ENCODE measurements at regions not wholly inside any gene's neighbourhood (a gene's known extent, or its start where the extent isn't known, plus 50 kb on each side); places are given as distances from the start of the nearest gene placed in this dataset.

DNA sequence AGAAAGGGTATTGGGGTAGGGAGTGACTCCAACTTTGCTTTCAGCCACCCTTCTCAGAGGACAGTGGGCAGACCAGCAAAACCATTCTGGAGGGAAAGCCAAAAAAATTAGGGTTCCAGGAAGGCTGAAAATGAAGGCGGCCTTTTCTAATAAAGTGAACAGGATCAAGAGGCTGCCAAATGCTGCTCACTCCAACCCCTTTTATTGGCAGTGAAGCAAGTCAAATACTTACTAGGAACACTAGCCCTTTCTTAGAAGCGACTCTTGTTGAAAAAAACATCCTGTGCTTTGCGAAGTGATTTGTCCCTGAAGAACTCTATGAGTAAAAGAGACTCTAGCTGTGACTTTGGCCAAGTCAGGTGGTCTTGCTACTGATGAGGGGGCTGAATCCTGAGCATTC is 83.6 kb upstream of the CYP1B1 start:
- Histone ChIP-seq H3K4me1 (no peaks in the 10 kb centered on the region), H3K27me3 (no peaks in the 10 kb centered on the region), H3K9me3 (no peaks in the 10 kb centered on the region), H3K27ac (no peak overlapping the region), H3K36me3 (replicated peaks in 1 of 2; ENCODE audit: insufficient read depth in 1 of 2, low read depth in 2 of 2) (no peaks in the 10 kb centered on the region), H3K4me3 (no peak overlapping the region)
- 76 to 78% methylated on average over 3 of the region's 3 CpGs for WGBS, 2 donors
- ATAC-seq (no peak), DNase-seq (no peak)
- no peak for TF ChIP-seq POLR2A (IDR thresholded peaks at IDR 0.05)
- TF ChIP-seq, protein P1, sequence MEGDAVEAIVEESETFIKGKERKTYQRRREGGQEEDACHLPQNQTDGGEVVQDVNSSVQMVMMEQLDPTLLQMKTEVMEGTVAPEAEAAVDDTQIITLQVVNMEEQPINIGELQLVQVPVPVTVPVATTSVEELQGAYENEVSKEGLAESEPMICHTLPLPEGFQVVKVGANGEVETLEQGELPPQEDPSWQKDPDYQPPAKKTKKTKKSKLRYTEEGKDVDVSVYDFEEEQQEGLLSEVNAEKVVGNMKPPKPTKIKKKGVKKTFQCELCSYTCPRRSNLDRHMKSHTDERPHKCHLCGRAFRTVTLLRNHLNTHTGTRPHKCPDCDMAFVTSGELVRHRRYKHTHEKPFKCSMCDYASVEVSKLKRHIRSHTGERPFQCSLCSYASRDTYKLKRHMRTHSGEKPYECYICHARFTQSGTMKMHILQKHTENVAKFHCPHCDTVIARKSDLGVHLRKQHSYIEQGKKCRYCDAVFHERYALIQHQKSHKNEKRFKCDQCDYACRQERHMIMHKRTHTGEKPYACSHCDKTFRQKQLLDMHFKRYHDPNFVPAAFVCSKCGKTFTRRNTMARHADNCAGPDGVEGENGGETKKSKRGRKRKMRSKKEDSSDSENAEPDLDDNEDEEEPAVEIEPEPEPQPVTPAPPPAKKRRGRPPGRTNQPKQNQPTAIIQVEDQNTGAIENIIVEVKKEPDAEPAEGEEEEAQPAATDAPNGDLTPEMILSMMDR (IDR thresholded peaks at IDR 0.05), result no peak
- intact Hi-C loops (cut with DNase I), result no loop called here

DNA sequence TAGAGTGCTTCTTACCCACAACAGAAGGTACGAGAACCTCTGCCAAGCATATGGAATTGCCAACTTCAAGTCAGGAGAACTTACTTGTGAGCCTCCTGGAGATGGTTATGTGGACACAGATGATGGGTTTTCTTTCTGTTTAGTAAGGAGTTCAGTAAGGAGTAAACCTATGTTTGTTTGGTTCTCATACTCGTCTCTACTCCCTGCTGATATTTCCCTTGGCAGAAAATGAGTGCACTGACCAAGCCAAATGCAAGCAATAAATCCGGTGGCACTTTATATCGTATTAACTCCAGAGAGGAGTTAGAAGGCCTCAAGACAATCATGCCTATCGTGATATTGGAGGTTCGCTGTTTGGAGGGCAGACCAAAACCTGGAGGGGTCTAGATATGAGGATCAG is 83.2 kb upstream of the CYP1B1 start:
- no peaks in the 10 kb centered on the region for H3K9me3 ChIP-seq
- no peak overlapping the region for H3K27ac ChIP-seq
- no peaks in the 10 kb centered on the region for H3K4me1 ChIP-seq
- TF ChIP-seq, protein P1 (IDR thresholded peaks at IDR 0.05), result no peak
- TF ChIP-seq POLR2A (IDR thresholded peaks at IDR 0.05), result no peak
- 81 to 84% methylated on average over 6 of the region's 6 CpGs for WGBS, 2 donors
- no peaks in the 10 kb centered on the region for H3K36me3 ChIP-seq (replicated peaks in 1 of 2; ENCODE audit: insufficient read depth in 1 of 2, low read depth in 2 of 2)
- DNase-seq, result no peak
- ATAC-seq, result no peak
- intact Hi-C loops (cut with DNase I), result no loop called here
- no peak overlapping the region for H3K4me3 ChIP-seq
- H3K27me3 ChIP-seq, result no peaks in the 10 kb centered on the region

DNA sequence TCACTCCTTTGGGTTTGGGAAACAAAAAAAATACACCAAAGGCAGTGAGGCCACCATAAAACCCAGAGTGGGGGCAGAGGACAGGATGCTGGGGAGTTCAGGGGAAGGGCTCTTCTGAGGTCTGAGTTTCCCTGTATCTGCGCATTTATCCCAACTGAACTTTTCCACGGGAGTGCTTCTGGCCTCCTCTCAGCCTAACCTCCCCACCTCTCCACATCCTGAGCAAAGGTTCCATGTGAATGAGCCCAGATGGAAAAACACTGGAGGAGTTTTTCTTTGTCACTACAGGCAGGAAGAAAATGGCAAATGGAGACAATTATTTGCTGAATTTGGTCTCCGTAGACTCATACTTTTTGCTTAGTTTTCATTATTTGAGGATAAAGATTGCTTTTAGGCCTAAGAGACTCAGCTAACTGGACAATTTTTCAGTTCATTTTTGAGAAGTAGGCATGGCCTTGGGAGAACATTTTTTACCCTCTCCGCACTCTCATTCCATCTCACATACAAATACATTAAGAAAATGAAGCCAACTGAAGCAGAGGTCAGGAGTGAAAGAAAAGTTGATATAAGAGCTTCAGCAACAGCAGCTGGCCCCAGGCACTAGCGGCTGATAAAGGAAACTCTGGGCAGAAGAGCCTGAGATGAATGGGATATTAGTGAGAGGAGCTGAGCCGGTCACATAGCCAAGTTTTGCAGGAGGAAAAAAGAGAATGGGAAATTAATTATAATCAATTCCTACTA is 82.6 kb upstream of the CYP1B1 start:
- H3K4me3 ChIP-seq, result no peak overlapping the region
- no peak overlapping the region for H3K27ac ChIP-seq
- WGBS, 2 donors, result 75 to 83% methylated on average over 6 of the region's 6 CpGs
- H3K36me3 ChIP-seq (replicated peaks in 1 of 2; ENCODE audit: insufficient read depth in 1 of 2, low read depth in 2 of 2), result no peaks in the 10 kb centered on the region
- DNase-seq, result no peak
- H3K27me3 ChIP-seq, result no peaks in the 10 kb centered on the region
- TF ChIP-seq POLR2A (IDR thresholded peaks at IDR 0.05), result no peak
- TF ChIP-seq, protein P1 (IDR thresholded peaks at IDR 0.05), result no peak
- ATAC-seq, result no peak
- H3K4me1 ChIP-seq, result no peaks in the 10 kb centered on the region
- intact Hi-C loops (cut with DNase I), result no loop called here
- H3K9me3 ChIP-seq, result no peaks in the 10 kb centered on the region

DNA sequence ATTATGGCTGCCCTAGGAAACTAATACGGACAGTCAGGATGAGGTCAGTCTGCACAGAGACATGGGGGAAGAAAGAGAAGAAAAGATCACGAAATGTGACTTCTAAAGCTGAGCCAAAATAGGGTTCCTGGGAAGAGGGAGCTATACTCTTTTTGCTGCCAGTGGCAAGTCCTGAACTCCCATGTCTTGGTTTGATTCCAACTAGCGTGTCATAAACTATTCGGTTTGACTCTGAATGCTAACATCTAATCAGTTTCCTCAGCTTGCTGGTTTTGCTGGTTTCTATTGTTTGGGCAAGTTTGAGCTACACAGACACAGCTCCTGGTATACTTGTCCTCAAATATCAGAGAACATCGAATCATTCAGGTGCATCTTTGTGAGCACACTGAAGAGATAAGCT is 80.5 kb upstream of the CYP1B1 start:
- ATAC-seq, result no peak
- H3K27ac ChIP-seq, result no peak overlapping the region
- intact Hi-C loops (cut with DNase I), result no loop called here

More for the DNA sequence above, 80.5 kb upstream of the CYP1B1 start:
- H3K27me3 ChIP-seq, result no peaks in the 10 kb centered on the region
- no peaks in the 10 kb centered on the region for H3K9me3 ChIP-seq
- DNase-seq, result no peak
- no peaks in the 10 kb centered on the region for H3K36me3 ChIP-seq (replicated peaks in 1 of 2; ENCODE audit: insufficient read depth in 1 of 2, low read depth in 2 of 2)
- WGBS, 2 donors, result 54 to 62% methylated on average over 5 of the region's 5 CpGs
- no peak overlapping the region for H3K4me3 ChIP-seq
- H3K4me1 ChIP-seq, result no peaks in the 10 kb centered on the region
- TF ChIP-seq POLR2A (IDR thresholded peaks at IDR 0.05), result no peak
- TF ChIP-seq, protein P1 (IDR thresholded peaks at IDR 0.05), result no peak
